LNCaP clone FGC (cell line): ENCODE measurements at regions not wholly inside any gene's neighbourhood (a gene's known extent, or its start where the extent isn't known, plus 50 kb on each side); places are given as distances from the start of the nearest gene placed in this dataset.

ENCODE experiments used
- DNase-seq: peaks from one replicate; pipeline ENCODE4 v3.0.0-alpha.2; 2011; ENCODE audit warnings: low read depth
- H3K4me3 ChIP-seq: 2 replicates; pipeline ENCODE4 v1.5.1; 2011; ENCODE audit warnings: mild to moderate bottlenecking, low read depth, low read length, control low read depth
- TF ChIP-seq, protein P1 (sequence below): IDR thresholded peaks from 2 replicates; pipeline ENCODE4 v1.5.1; 2012; ENCODE audit warnings: mild to moderate bottlenecking; ENCODE audit not compliant: control insufficient read depth, insufficient read depth; ENCODE audit errors: extremely low read depth

GRCh38 chr5:67292201-67292940 lies 95.8 kb upstream of the CD180 start:
- TF ChIP-seq, protein P1, sequence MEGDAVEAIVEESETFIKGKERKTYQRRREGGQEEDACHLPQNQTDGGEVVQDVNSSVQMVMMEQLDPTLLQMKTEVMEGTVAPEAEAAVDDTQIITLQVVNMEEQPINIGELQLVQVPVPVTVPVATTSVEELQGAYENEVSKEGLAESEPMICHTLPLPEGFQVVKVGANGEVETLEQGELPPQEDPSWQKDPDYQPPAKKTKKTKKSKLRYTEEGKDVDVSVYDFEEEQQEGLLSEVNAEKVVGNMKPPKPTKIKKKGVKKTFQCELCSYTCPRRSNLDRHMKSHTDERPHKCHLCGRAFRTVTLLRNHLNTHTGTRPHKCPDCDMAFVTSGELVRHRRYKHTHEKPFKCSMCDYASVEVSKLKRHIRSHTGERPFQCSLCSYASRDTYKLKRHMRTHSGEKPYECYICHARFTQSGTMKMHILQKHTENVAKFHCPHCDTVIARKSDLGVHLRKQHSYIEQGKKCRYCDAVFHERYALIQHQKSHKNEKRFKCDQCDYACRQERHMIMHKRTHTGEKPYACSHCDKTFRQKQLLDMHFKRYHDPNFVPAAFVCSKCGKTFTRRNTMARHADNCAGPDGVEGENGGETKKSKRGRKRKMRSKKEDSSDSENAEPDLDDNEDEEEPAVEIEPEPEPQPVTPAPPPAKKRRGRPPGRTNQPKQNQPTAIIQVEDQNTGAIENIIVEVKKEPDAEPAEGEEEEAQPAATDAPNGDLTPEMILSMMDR, result no peak
- DNase-seq, result no peak
- no peak overlapping the region for H3K4me3 ChIP-seq

DNA sequence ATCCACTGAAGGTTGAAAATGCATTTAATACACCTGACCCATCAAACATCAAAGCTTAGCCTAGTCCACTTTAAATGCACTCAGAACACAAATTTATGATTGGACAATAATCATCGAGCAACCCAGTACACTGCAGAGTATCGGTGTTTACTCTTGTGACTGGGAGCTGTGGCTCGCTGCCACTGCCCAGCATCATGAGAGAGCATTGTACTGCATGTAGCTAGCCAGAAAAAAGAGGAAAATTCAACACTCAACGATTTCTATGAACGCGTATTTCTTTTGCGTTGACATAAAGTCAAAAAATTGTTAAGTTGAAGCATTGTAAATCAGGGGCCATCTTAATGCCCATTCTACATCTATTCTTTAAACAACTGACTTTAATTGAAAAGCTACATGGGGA lies 95.1 kb upstream of the CD180 start:
- no peak overlapping the region for H3K4me3 ChIP-seq
- TF ChIP-seq, protein P1, result no peak
- no peak for DNase-seq

- no peak for DNase-seq
- no peak overlapping the region for H3K4me3 ChIP-seq
- TF ChIP-seq, protein P1, result no peak
These were observed 94.5 kb upstream of the CD180 start for GRCh38 chr5:67291066-67291465.

DNA sequence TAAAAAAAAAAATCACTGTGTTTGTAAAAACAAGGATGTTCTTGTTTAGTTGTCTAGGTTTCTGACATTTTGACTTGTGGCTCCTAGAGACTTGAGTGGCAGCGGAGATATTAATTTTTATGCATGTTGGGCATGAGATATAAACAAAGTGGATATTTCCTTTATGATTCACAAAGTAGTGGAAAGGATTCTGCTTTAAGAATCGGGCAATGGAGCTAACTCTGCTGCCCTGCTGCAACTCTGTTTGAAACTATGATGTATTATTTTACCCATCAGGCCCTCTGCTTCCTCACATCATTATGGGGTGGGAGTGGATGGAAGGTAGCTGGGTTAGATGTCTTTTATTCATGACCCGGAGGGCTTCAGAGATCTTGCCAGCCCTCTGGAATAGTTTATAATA lies 94.1 kb upstream of the CD180 start:
- TF ChIP-seq, protein P1, result no peak
- no peak overlapping the region for H3K4me3 ChIP-seq
- no peak for DNase-seq

DNA sequence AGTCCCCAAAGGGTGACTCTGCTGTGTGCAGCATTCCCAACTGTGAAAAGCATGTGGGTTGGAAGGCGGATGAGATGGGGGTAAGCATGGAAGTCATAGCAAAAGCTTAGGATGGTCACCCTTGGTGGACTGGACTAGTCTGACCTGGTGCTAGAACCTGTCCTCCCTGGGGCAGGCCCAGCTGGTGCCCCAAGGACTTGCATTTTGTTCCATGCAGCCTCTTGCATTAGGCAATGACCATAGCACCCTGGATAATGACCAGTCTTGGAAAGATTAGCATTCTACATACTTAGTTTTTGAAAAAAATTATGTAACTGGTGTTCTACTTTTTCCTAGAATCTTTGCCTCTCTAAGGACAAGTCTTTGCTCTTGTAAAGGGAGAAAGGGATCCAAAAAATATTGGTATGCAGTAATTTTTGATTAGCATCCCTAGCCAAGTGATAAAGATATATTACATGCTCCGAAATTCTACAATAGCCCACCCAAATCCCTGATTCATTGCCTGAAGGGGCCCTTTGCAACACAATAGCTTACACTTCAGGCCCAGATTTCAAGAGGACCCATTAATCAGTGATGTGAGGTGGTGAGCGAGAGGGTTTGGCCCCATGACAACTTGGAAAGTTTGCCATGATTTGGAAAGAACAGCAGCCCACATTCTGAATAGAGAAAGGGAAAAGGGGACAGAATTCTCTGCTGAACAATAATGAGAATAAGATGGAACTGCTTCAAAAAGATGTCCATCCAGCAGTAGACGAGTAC lies 93.3 kb upstream of the CD180 start:
- TF ChIP-seq, protein P1, result no peak
- DNase-seq, result no peak
- no peak overlapping the region for H3K4me3 ChIP-seq

DNA sequence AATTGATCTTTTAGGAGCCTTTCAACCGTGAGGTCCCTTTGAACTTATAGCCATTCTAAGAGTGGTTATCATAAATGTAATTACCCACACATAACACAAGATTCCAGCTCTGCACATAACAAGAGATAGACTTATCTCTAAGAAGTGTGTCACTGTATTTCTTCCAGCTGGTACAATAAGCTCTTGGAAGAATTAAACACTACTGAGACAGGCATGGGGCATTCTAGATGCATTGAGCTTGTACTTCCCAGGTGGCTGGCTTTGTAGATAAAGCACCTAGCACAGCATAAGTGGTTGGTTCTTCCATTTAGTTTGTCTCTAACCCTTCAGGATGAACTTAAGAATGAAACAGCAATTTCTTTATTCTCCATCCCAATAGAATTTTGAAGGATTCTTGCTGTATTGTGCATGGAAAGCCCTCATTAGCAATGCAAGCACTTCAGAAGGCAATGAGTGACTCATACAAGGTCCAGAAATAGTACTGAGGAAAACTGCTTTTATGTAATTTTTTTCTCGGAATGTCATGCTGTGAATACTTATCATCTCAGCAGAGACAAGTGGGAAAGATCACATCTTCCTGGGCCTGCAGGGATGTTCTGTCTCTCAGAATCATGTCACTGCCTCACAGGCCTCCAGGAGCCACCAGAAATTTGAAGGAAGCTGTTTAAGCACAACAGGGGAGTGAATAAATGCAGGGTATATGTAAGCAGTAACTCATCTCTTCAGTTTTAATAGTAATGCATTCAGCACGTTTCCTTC lies 91.1 kb upstream of the CD180 start:
- TF ChIP-seq, protein P1, result no peak
- no peak for DNase-seq
- no peak overlapping the region for H3K4me3 ChIP-seq
